COLO668 (cell line): ENCODE measurements at regions not wholly inside any gene's neighbourhood (a gene's known extent, or its start where the extent isn't known, plus 50 kb on each side); places are given as distances from the start of the nearest gene placed in this dataset.

Experiments
- DNase-seq: peaks from one replicate; lab custom pipeline; 2025; ENCODE audit not compliant: unreplicated experiment; lab: John Stamatoyannopoulos, UW

- DNase-seq = no peak
Measured at GRCh38 chr6:40313582-40313981, 273.6 kb downstream of the LRFN2 start.

- no peak for DNase-seq
Measured at GRCh38 chr6:40312213-40313015, 274.8 kb downstream of the LRFN2 start.

GRCh38 chr6:40308533-40309306 is 278.4 kb downstream of the LRFN2 start:
- peak; percentile 57 for DNase-seq

DNA sequence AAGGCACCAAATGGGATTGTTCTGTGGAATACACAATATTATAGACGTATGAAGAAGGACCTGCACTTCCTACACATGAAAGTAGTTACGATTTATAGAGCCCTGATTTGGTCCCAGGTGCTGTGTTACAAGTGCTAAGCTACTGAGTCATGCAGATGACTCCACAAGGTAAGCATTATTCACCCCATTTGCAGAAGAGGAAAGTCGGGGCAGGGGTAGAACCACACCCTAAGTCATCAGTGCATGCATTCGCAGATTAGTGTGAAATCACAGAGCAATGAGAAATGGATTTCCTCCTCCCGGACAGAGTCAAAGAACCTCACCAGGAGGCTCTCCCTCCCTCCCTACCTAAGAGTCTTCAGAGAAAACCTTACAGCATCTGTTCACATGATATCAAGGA is 279.5 kb downstream of the LRFN2 start:
- no peak for DNase-seq

DNA sequence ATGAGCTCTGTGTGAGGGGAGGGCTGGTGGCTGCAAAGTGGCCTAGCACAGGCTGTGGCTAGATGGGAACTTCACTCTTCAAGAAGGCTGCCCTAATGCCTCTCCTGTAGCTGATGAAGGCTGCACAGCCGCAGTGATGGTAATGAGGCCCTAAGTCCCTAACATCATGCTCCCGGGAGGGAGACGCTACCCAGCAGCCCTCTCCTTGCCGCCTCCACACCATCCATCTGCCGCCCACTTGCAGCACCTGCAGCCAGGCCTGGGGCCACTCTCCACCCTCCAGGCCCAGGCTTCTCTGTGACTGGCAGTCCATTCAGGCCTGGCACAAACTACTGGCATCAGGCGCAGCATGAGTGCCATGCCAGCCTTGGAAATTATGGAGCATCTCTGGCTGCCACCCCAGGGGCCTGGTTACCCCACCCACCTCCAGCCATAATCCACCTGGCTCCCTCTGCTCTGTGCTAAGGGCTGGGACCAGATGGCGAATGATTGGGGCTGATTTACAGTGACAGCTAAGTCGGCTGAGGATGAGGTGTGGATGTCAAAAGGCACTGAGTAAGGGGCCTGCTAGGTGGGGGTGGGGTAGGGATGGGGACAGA is 284.2 kb downstream of the LRFN2 start:
- DNase-seq = no peak

GRCh38 chr6:40299681-40300080 is 287.5 kb downstream of the LRFN2 start:
- no peak for DNase-seq

- DNase-seq = no peak
Measured at GRCh38 chr6:40298207-40298606, 289.0 kb downstream of the LRFN2 start.

- DNase-seq = no peak
Measured at GRCh38 chr6:40295251-40295950, 291.8 kb downstream of the LRFN2 start.

DNA sequence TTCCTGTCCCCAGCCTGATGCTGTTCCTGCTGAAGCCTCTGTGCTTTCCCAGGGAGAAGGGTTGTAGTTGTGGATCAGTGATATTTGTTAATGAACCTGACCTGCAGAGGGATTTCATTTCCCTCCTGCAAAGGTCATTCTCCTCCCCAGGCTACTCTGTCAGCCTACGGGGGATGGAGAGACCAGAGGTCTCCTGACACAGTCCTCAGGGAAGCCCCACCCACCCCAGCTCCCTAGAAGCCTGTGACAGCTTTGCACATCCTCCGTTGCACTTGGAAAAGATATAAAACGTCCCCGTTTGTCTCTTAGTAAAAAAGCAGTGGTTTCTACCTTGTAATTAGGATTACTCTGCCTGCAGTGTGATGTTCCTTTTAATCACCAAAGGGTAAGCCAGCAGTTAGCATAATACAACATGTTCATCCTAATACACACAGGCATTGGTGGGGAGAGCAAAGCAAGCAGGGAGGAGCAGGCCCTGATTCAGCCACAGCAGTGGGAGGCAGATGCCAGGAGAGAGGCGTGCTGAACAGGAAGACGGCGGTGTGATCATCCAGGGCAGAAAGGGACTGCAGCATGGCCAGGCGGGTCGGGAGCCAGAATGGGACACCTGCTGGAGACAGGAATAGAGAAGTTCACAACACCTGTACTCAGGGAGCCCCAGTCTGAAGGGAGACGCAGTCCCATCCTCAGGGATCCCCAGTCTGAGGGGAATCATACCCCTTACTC is 293.5 kb downstream of the LRFN2 start:
- DNase-seq = no peak

DNA sequence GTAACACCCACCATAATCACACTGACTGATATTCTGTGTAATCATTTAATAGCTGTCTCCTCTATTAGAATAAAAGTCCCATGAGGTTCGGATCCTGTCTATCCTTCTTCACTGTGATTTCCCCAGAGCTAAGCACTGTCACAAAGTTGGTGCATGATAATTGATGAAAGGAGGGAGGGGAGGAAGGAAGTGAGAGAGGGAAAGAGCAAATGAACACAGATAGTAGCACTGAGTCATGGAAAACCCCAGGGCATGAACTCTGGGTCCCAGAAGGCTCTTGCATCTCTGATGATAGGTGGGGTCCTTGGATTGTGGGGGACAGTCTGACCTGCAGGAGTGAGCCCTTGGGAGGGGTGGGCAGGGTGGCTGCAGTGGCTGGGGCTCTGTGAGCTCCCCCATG is 294.1 kb downstream of the LRFN2 start:
- DNase-seq = no peak

GRCh38 chr6:40290816-40291215 is 296.3 kb downstream of the LRFN2 start:
- no peak for DNase-seq

GRCh38 chr6:40288919-40289318 is 298.2 kb downstream of the LRFN2 start:
- no peak for DNase-seq

GRCh38 chr6:40287296-40287850 is 299.8 kb downstream of the LRFN2 start:
- no peak for DNase-seq

GRCh38 chr6:40286721-40287120 is 300.4 kb downstream of the LRFN2 start:
- no peak for DNase-seq

DNA sequence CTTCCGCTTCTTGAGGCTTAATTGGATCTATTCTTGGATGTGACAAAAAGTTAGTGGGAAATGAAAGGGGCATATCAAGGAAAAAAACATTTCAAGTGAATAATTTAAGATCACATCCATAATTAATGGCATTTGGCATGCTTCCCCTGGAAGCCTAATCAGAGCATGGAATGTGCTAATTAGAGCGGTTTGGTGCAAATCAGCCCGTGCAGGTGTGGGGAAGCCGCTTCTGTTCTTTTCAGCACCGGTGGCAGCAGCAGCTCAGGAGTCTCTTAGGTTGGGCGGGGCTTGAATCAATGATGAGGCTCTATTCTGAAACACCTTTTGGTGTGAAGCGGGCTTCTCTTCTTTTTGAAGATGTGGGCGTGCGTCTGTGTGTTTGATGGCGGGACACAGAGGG is 301.2 kb downstream of the LRFN2 start:
- DNase-seq = no peak

GRCh38 chr6:40285535-40285934 is 301.6 kb downstream of the LRFN2 start:
- no peak for DNase-seq

DNA sequence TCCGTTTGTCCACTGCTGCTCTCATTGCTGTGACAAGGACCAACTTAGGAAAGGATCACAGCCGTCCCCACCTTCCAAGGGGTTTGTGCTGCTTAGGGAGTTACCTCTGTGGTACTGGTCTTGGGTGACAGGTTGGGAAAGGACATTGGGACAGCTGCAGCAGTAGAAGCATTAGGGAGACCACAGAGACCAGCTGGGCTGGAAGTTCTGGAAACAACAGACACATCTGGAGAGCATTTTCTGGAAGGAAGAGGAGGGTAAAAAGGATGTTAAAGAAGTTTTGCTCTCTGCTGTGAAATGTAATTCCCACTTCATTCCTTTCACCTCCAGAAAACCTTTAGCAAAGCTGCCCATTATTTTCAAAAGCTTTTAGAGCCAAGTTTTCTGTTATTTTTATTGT is 304.2 kb downstream of the LRFN2 start:
- no peak for DNase-seq

DNA sequence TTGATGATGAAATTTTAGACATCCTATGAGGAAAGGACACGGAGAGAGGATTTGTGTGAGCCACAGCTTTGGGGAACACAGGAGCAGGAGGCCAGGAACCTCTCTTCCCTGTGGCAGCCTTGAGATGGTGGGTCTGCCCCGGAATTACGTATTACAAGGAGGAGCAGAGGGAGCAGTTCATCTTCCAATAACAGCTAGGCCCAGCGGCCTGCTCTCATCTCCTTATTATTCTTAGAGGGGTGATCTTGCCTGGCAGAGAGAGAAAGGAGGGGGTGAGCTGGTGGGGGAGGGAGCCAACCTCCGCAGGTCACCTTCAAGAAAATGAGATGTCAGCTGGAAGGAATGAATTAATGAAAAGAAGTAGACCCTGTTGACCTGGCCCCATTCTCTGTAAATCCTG is 305.8 kb downstream of the LRFN2 start:
- DNase-seq = no peak

DNA sequence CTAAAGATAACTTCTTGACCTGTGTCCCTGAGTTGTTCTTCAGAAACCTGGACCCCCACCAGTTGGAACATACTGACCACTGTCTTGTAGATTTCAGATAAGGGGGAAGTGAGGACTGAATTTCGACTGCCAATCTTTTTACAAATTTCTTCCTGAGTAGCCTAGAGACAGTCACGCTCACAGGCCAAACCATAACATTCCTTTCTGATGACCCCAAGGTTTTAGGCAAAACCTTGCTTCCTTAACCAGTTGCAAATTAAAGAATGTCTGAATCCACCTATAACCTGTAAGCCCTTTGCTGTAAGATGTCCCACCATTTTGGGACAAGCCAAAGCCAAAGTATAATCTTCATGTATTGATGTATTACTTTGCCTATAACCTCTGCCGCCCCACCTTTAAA is 306.9 kb downstream of the LRFN2 start:
- DNase-seq = no peak

DNA sequence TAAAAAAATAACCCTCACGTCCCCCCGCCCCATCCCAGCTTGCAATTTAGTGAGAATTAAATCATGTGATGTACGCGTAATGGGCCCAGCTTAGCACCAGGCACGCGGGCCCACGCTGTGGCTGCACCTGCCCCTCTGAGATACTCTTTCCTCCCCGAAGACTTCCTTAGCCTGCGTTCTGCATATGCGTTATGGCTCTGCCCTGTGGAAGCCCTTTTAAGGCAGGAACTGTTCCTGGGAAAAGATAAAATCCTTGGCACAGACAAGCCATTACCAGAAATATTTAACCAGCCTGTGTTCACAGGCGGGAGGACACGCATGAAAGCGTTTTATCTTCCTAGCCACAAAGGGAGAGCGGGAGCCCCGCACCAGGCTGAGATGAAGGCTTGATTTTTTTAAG is 311.0 kb downstream of the LRFN2 start:
- no peak for DNase-seq

- DNase-seq = no peak
Measured at GRCh38 chr6:40274058-40274457, 313.1 kb downstream of the LRFN2 start.
